Activated CD4-positive, alpha-beta memory T cell treated with anti-CD3 and anti-CD28 coated beads for 36 hours (primary cell): ENCODE measurements at regions not wholly inside any gene's neighbourhood (a gene's known extent, or its start where the extent isn't known, plus 50 kb on each side); places are given as distances from the start of the nearest gene placed in this dataset.

Experiments used
- CTCF ChIA-PET: fragments of 350-600 bp; sonication (Branson Sonifier 250); formaldehyde crosslinking; loops from one replicate; lab custom pipeline; 2021; ENCODE audit warnings: antibody characterized with exemption, inconsistent platforms; lab: Charles Lee
- POLR2A ChIA-PET: fragments of 350-600 bp; sonication (Branson Sonifier 250); formaldehyde crosslinking; loops from one replicate; lab custom pipeline; 2021; ENCODE audit warnings: antibody characterized with exemption; lab: Charles Lee
- DNase-seq: peaks from one replicate; pipeline ENCODE4 v3.0.0-alpha.2; 2020
- H3K27ac Mint-ChIP-seq: one replicate; pipeline ENCODE4 v1.8.0; 2021; ENCODE audit warnings: mixed read lengths
- H3K27me3 Mint-ChIP-seq: one replicate; pipeline ENCODE4 v1.8.0; 2021; ENCODE audit warnings: mixed read lengths
- H3K36me3 Mint-ChIP-seq: one replicate; pipeline ENCODE4 v1.8.0; 2021; ENCODE audit warnings: mixed read lengths
- H3K4me1 Mint-ChIP-seq: one replicate; pipeline ENCODE4 v1.8.0; 2021; ENCODE audit warnings: low read depth, mixed read lengths
- H3K4me3 Mint-ChIP-seq: one replicate; pipeline ENCODE4 v1.8.0; 2021; ENCODE audit warnings: mild to moderate bottlenecking, mixed read lengths
- H3K9me3 Mint-ChIP-seq: one replicate; pipeline ENCODE4 v1.8.0; 2021; ENCODE audit warnings: mixed read lengths
- intact Hi-C: fragments of 100-400 bp; cut with micrococcal nuclease; formaldehyde crosslinking; loops from one replicate; pipeline ENCODE4 v1.15.1; 2023

- intact Hi-C loops = no loop called here
- Mint-ChIP-seq H3K36me3 (peaks cover 2% of the 10 kb centered on the region), H3K27me3 (no peaks in the 10 kb centered on the region), H3K4me3 (no peak overlapping the region), H3K9me3 (no peaks in the 10 kb centered on the region), H3K27ac (no peak overlapping the region), H3K4me1 (no peaks in the 10 kb centered on the region)
- no peak for DNase-seq
- CTCF ChIA-PET = no interaction called here
- POLR2A ChIA-PET = no interaction called here
Observed at GRCh38 chr1:232431326-232431725, 198.6 kb downstream of the SIPA1L2 start.

DNA sequence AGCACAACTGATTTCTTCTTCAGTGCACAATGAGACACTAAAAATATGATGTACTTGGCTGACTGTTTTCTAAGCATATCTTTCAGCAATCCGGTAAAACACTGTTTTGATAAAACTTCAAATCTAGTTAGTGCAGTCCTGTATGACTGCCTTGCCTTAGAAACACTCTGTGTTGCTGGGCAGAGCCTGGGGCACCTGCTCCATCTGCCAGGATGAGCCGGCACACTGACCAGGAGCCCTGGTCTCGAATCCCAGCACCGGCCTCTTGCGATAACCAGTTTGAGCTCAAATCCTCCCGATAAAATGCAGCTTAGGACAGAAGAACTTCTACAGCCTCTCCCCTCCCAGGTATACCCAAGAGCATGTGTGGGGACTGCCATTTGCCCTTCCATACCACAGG lies 199.5 kb downstream of the SIPA1L2 start:
- Mint-ChIP-seq H3K27ac (no peak overlapping the region), H3K4me1 (no peaks in the 10 kb centered on the region)

GRCh38 chr1:232428786-232429530 lies 201.0 kb downstream of the SIPA1L2 start:
- H3K27ac Mint-ChIP-seq = no peak overlapping the region
- H3K4me1 Mint-ChIP-seq = no peaks in the 10 kb centered on the region
- H3K27me3 Mint-ChIP-seq = peaks cover under 1% of the 10 kb centered on the region
- peaks cover 5% of the 10 kb centered on the region for H3K36me3 Mint-ChIP-seq
- CTCF ChIA-PET = no interaction called here
- no peak overlapping the region for H3K4me3 Mint-ChIP-seq
- POLR2A ChIA-PET = no interaction called here
- no peak for DNase-seq
- H3K9me3 Mint-ChIP-seq = no peaks in the 10 kb centered on the region
- intact Hi-C loops = no loop called here

More for the DNA sequence above, 199.5 kb downstream of the SIPA1L2 start:
- DNase-seq = no peak
- ChIA-PET POLR2A (no interaction called here), CTCF (no interaction called here)
- no peaks in the 10 kb centered on the region for H3K27me3 Mint-ChIP-seq
- no peaks in the 10 kb centered on the region for H3K36me3 Mint-ChIP-seq
- H3K4me3 Mint-ChIP-seq = no peak overlapping the region
- intact Hi-C loops = no loop called here
- no peaks in the 10 kb centered on the region for H3K9me3 Mint-ChIP-seq

DNA sequence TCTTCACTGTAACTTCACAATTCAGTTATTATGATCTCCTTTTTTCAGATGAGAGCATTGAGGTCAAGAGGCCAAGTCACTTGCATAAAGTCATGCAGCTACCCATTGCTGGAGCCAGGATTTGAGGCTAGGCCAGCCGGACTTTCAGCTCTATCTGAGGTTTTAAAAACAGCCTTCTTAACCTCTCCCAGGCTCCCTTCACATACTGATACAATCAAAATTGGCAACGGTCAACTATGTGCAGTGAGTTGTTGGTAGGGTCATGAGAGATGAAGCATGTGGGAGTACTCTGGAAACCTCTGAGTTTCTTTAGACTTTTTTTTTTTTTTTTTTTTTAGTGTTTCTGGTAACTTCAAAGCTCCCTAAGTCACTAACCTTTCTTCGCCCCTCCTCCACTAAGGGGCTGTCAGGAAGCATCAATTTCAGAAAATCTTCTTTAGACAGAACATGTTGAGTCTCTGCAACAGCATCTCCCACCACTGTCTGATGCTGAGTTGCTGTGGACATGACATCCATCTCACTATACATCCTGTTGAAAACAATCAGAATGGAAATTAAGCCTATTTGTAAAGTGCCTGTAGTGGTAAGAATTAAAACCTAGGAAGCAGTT lies 201.8 kb downstream of the SIPA1L2 start:
- POLR2A ChIA-PET = no interaction called here

GRCh38 chr1:232426801-232427200 lies 203.1 kb downstream of the SIPA1L2 start:
- Mint-ChIP-seq H3K27me3 (peaks cover 4% of the 10 kb centered on the region), H3K4me3 (no peak overlapping the region), H3K9me3 (no peaks in the 10 kb centered on the region), H3K4me1 (no peaks in the 10 kb centered on the region), H3K36me3 (peaks cover 13% of the 10 kb centered on the region), H3K27ac (no peak overlapping the region)
- CTCF ChIA-PET = no interaction called here
- POLR2A ChIA-PET = no interaction called here
- intact Hi-C loops = no loop called here
- DNase-seq = no peak

More for the DNA sequence above, 201.8 kb downstream of the SIPA1L2 start:
- no peaks in the 10 kb centered on the region for H3K4me1 Mint-ChIP-seq
- no peak overlapping the region for H3K27ac Mint-ChIP-seq
- CTCF ChIA-PET = no interaction called here
- peaks cover 4% of the 10 kb centered on the region for H3K27me3 Mint-ChIP-seq
- no peaks in the 10 kb centered on the region for H3K9me3 Mint-ChIP-seq
- DNase-seq = no peak
- H3K36me3 Mint-ChIP-seq = peaks cover 8% of the 10 kb centered on the region
- no peak overlapping the region for H3K4me3 Mint-ChIP-seq
- intact Hi-C loops = no loop called here

GRCh38 chr1:232425421-232425820 lies 204.5 kb downstream of the SIPA1L2 start:
- POLR2A ChIA-PET = no interaction called here
- Mint-ChIP-seq H3K27ac (no peak overlapping the region), H3K36me3 (peaks cover 13% of the 10 kb centered on the region), H3K4me1 (no peaks in the 10 kb centered on the region), H3K9me3 (no peaks in the 10 kb centered on the region), H3K27me3 (peaks cover 4% of the 10 kb centered on the region), H3K4me3 (no peak overlapping the region)
- intact Hi-C loops = no loop called here
- CTCF ChIA-PET = no interaction called here
- DNase-seq = no peak

DNA sequence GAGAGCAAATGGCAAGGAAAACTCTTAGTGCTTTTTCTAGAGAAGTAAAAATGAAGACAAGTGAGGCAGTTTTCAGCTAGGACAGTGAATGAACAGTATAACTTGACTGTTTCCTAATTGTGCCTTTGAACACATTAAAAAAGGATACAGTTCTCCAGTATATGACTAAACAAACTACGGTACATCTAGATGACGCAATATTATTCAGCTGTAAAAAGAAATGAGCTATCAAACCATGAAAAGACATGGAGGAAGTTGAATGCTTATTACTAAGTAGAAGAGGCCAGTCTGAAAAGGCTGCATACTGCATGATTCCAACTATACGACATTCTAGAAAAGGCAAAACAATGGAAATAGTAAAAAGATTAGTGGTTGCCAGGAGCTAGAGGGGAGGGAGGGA lies 206.3 kb downstream of the SIPA1L2 start:
- peaks cover 19% of the 10 kb centered on the region for H3K36me3 Mint-ChIP-seq
- CTCF ChIA-PET = no interaction called here
- no peaks in the 10 kb centered on the region for H3K9me3 Mint-ChIP-seq
- H3K4me3 Mint-ChIP-seq = no peak overlapping the region
- H3K27ac Mint-ChIP-seq = no peak overlapping the region
- H3K27me3 Mint-ChIP-seq = peaks cover 6% of the 10 kb centered on the region
- intact Hi-C loops = no loop called here
- DNase-seq = no peak
- POLR2A ChIA-PET = no interaction called here
- no peaks in the 10 kb centered on the region for H3K4me1 Mint-ChIP-seq

GRCh38 chr1:232422898-232423297 lies 207.0 kb downstream of the SIPA1L2 start:
- no peak overlapping the region for H3K4me3 Mint-ChIP-seq
- CTCF ChIA-PET = no interaction called here

GRCh38 chr1:232422098-232422497 lies 207.8 kb downstream of the SIPA1L2 start:
- CTCF ChIA-PET = interaction anchor here (0.9 kb wide), 1 partner anchor 666 kb away, joined by 3 read pairs; no protein-coding TSS in a partner anchor
- peaks cover 19% of the 10 kb centered on the region for H3K36me3 Mint-ChIP-seq
- POLR2A ChIA-PET = no interaction called here
- no peaks in the 10 kb centered on the region for H3K9me3 Mint-ChIP-seq
- H3K27me3 Mint-ChIP-seq = peaks cover 6% of the 10 kb centered on the region
- no peak overlapping the region for H3K4me3 Mint-ChIP-seq
- intact Hi-C loops = no loop called here
- no peak for DNase-seq
- H3K27ac Mint-ChIP-seq = no peak overlapping the region
- H3K4me1 Mint-ChIP-seq = no peaks in the 10 kb centered on the region

More at GRCh38 chr1:232422898-232423297, 207.0 kb downstream of the SIPA1L2 start:
- Mint-ChIP-seq H3K36me3 (peaks cover 19% of the 10 kb centered on the region), H3K9me3 (no peaks in the 10 kb centered on the region), H3K27ac (no peak overlapping the region), H3K27me3 (peaks cover 6% of the 10 kb centered on the region), H3K4me1 (no peaks in the 10 kb centered on the region)
- intact Hi-C loops = no loop called here
- no peak for DNase-seq
- POLR2A ChIA-PET = no interaction called here

DNA sequence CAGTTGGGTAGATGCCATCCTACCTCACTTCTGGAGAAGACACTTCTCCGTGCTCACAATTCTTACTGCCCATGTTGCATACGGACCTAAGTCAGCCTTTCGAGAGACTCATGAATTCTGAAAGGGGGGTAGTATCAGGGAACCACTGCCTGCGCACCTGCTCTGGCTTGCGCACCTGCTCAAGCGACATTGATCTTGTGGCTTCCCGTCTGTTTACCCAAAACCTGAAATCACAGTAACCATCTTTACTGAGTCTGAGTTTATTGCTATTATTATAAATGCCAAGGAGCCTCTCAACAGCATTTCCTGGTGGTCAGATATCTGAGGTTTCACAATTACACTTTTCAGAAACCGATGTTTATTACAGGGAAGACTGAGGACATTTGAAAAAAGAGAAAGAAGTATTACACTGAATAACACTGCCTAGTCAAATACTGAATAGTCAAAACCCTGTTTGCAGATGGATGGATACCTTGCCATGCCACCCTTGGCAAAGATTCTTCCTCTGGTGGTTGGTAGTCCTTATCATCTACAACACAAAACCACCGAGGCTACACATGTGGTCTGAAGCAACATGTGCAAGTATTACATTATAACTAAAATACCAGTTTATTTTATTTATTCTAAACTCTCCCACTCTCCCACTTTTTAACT lies 208.7 kb downstream of the SIPA1L2 start:
- Mint-ChIP-seq H3K4me1 (no peaks in the 10 kb centered on the region), H3K27ac (no peak overlapping the region), H3K9me3 (no peaks in the 10 kb centered on the region), H3K36me3 (peaks cover 19% of the 10 kb centered on the region), H3K4me3 (no peak overlapping the region), H3K27me3 (peaks cover 6% of the 10 kb centered on the region)
- no peak for DNase-seq
- intact Hi-C loops = no loop called here
- CTCF ChIA-PET = no interaction called here
- POLR2A ChIA-PET = no interaction called here

- intact Hi-C loops = no loop called here
- POLR2A ChIA-PET = no interaction called here
- Mint-ChIP-seq H3K36me3 (peaks cover 24% of the 10 kb centered on the region), H3K27me3 (peaks cover 2% of the 10 kb centered on the region), H3K4me3 (no peak overlapping the region), H3K4me1 (no peaks in the 10 kb centered on the region), H3K9me3 (no peaks in the 10 kb centered on the region), H3K27ac (no peak overlapping the region)
- CTCF ChIA-PET = no interaction called here
- DNase-seq = no peak
Observed at GRCh38 chr1:232417636-232418248, 212.2 kb downstream of the SIPA1L2 start.

GRCh38 chr1:232416026-232416568 lies 213.8 kb downstream of the SIPA1L2 start:
- ChIA-PET POLR2A (no interaction called here), CTCF (no interaction called here)
- H3K27ac Mint-ChIP-seq = no peak overlapping the region
- no peaks in the 10 kb centered on the region for H3K4me1 Mint-ChIP-seq
- peaks cover 2% of the 10 kb centered on the region for H3K27me3 Mint-ChIP-seq
- intact Hi-C loops = no loop called here
- H3K4me3 Mint-ChIP-seq = no peak overlapping the region
- H3K9me3 Mint-ChIP-seq = no peaks in the 10 kb centered on the region
- H3K36me3 Mint-ChIP-seq = peaks cover 24% of the 10 kb centered on the region
- DNase-seq = no peak
